RWPE1 (cell line): ENCODE measurements at regions not wholly inside any gene's neighbourhood (a gene's known extent, or its start where the extent isn't known, plus 50 kb on each side); places are given as distances from the start of the nearest gene placed in this dataset.

ENCODE experiments used
- CTCF ChIA-PET: fragments of 350-600 bp; sonication (Branson Sonifier 250); formaldehyde crosslinking; extraction: SDS; loops from one replicate; lab custom pipeline; 2021; lab: Yijun Ruan, JAX
- POLR2A ChIA-PET: fragments of 400-600 bp; formaldehyde crosslinking; extraction: SDS; loops from one replicate; lab custom pipeline; 2020; ENCODE audit warnings: antibody characterized with exemption; ENCODE audit not compliant: low non-redundant PET; lab: Yijun Ruan, JAX
- DNase-seq: peaks from one replicate; pipeline ENCODE4 v3.0.0; 2012; ENCODE audit warnings: low spot score
- H3K27ac ChIP-seq: fragments of 450-650 bp; 2 replicates; pipeline ENCODE4 v1.5.1; 2017
- TF ChIP-seq, protein P1 (sequence below): fragments of 450-650 bp; conservative IDR thresholded peaks from 2 replicates; pipeline ENCODE4 v1.5.1; 2017; ENCODE audit warnings: low read depth, mild to moderate bottlenecking

DNA sequence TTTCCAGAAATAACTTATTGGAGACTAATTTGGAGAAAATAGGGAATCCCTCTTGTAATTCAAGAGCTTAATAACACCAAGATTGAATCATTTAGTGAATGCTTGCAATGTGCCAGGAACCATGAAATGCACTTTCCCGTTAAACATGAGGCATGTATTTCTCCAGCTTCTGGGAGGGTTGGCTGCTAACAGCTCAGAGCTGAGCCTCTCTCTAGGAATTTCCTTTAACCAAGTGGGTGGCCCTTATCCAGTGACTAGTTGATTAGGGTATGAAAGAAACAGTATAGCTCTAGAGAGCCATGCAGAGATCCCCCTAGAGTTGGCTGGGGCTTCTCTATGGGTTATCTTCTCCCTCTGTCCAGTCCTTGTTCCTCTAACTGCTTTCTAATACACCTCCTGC lies 356.4 kb upstream of the GOT2 start:
- CTCF ChIA-PET: interaction anchor here (0.6 kb wide), 1 partner anchor 92 kb away, joined by 4 read pairs; no protein-coding TSS in a partner anchor
- POLR2A ChIA-PET: no interaction called here
- TF ChIP-seq, protein P1, sequence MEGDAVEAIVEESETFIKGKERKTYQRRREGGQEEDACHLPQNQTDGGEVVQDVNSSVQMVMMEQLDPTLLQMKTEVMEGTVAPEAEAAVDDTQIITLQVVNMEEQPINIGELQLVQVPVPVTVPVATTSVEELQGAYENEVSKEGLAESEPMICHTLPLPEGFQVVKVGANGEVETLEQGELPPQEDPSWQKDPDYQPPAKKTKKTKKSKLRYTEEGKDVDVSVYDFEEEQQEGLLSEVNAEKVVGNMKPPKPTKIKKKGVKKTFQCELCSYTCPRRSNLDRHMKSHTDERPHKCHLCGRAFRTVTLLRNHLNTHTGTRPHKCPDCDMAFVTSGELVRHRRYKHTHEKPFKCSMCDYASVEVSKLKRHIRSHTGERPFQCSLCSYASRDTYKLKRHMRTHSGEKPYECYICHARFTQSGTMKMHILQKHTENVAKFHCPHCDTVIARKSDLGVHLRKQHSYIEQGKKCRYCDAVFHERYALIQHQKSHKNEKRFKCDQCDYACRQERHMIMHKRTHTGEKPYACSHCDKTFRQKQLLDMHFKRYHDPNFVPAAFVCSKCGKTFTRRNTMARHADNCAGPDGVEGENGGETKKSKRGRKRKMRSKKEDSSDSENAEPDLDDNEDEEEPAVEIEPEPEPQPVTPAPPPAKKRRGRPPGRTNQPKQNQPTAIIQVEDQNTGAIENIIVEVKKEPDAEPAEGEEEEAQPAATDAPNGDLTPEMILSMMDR: no peak

DNA sequence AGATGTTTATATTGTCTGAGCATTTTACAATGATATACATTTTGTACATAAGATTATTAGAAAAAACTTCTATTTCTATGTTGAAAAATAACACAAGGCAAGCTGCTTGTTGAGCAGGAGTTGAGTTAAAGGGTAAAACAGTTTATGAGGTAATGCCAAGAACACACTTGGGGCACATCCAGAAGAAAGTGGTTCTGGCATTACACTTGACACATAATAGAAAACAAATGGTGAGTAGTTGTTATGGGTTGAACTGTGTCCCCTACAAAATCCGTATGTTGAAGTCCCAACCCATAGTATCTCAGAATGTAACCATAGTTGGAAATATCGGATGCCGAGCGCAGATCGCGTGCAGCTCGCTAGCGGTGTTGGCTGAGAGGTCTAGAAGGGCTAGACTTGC lies 354.3 kb upstream of the GOT2 start:
- no peak for DNase-seq
- no peak overlapping the region for H3K27ac ChIP-seq
- TF ChIP-seq, protein P1: no peak
- ChIA-PET POLR2A (no interaction called here), CTCF (no interaction called here)

More for the DNA sequence above, 356.4 kb upstream of the GOT2 start:
- no peak for DNase-seq
- H3K27ac ChIP-seq: no peak overlapping the region

DNA sequence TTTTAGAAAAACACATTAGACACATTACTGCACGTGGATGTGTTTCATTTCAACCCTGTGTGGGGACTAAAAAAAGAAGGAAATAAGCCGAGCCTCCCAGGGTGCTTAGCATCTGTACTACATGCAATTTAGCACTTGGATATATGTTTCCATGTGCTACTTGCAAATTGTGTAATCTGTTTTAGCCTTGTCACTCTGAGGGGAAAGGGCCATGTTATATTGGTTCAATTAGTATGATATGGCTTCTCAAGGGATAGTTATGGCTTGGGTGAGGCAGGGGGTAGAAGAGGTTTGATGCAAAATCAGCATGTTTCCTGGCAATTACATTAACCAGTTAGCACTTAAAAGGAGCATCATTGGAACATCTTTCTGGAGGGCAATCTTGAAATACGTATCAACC lies 353.5 kb upstream of the GOT2 start:
- ChIA-PET CTCF (no interaction called here), POLR2A (no interaction called here)
- DNase-seq: no peak
- TF ChIP-seq, protein P1: no peak
- H3K27ac ChIP-seq: no peak overlapping the region

DNA sequence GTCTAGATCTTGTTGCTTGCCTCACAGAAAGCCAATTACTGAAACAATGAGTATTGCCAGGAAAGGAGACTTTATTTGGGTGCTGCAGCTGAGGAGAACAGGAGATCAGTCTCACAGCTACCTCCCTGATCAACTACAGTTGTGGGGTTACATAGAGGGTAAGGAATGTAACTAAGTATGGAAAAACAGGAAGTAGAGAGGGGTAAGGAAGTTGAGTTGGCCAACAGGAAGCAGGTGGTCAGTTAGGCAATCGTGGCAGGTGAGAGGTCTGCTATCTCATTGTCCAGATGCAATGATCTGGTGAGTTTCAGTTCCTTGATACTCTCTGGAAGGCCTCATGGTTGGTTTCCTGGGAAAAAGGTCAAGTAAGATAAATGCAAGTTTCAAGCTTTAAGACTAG lies 333.1 kb upstream of the GOT2 start:
- no peak overlapping the region for H3K27ac ChIP-seq
- ChIA-PET CTCF (no interaction called here), POLR2A (no interaction called here)
- TF ChIP-seq, protein P1: no peak
- no peak for DNase-seq

DNA sequence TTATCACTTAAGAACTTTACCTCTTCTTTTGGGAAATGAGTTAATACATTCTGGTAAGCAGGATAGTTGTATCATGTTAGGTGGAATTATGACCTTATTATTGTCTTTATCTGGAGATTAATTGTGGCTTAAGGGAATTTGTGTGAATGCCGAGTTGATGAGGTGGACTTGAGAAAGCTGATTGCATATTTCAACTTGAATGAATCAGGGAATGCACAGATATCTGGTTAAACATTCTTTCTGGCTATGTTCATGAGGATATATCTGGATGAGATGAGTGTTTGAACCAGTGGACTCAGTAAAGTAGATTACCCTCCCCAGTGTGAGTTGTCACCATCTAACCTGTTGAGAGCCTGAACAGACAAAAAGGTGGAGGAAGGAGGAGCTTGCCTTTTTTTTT lies 326.1 kb upstream of the GOT2 start:
- H3K27ac ChIP-seq: no peak overlapping the region
- ChIA-PET CTCF (interaction anchor here (0.6 kb wide), 1 partner anchor 18 kb away, joined by 5 read pairs; no protein-coding TSS in a partner anchor), POLR2A (no interaction called here)
- TF ChIP-seq, protein P1: no peak
- no peak for DNase-seq

DNA sequence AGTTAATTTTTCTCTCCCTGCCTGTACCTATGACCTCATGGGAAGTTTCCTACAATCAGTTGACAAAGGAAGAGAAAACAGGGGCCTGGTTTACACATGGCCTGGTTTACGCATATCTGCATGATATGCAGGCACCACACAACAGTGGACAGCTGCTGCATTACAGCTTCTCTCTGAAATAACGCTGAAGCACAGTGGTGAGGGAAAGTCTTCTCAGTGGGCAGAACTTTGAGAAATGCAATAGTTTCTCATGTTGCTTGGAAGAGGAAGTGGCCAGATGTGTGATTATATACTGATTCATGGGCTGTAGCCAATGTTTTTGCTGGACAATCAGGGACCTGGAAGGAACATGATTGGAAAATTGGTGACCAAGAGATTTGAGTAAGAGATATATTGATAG lies 324.1 kb upstream of the GOT2 start:
- TF ChIP-seq, protein P1: no peak
- H3K27ac ChIP-seq: no peak overlapping the region
- no peak for DNase-seq
- CTCF ChIA-PET: interaction anchor here (0.6 to 0.7 kb wide), 2 partner anchors 8 to 574 kb away, joined by 3 read pairs; no protein-coding TSS in a partner anchor
- POLR2A ChIA-PET: no interaction called here
